GM19468 (cell line): ENCODE measurements at regions not wholly inside any gene's neighbourhood (a gene's known extent, or its start where the extent isn't known, plus 50 kb on each side); places are given as distances from the start of the nearest gene placed in this dataset.
"Not testable (repeated sequence)": the region's sequence is repeated elsewhere in the genome, so short reads cannot be mapped to it uniquely, and the experiment has no call there.

ENCODE experiments used
- ATAC-seq: cut with Tn5 transposase; IDR thresholded peaks from one replicate; pipeline ENCODE4 v1.9.1; 2021; ENCODE audit warnings: mild to moderate bottlenecking, moderate library complexity, moderate number of reproducible peaks; ENCODE audit not compliant: unreplicated experiment; ENCODE audit errors: extremely low read depth

DNA sequence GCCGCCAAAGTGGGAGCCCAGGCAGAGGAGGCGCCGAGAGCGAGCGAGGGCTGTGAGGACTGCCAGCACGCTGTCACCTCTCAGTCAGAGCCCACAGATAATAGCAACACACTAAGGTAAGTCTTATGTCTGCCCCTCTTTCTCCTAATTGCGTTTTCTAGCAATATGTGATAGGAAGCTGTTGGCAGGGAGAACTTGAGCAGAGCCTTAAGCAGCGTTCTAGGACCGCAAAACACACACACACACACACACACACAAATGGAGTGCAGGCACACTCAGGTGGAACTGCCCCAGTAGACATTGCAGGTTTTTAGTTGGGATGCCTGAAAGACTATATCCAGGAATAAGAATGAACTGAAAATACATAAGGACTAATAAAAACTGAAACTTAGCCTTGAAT, 1188.5 kb downstream of the NXPH1 start:
- ATAC-seq: no peak

DNA sequence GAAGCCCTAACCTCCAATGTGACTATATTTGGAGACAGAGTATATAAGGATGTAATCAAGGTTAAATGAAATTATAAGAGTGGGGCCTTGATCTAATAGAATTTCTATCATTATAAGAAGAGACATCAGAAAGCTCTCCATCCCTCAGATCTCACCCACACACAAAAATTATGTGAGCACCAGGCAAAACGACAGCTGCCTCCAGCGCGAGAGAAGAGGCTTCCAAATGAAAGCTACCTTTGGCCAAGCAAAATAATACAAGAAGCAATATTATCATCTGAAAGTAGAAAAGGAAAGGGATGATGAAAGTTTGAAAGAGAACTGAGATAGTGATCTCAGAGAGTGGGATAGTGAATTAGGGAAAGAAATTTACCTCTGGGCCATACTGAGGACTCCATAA, 1192.5 kb downstream of the NXPH1 start:
- ATAC-seq: no peak

- ATAC-seq: no peak
These were observed 1212.3 kb downstream of the NXPH1 start for GRCh38 chr7:9645756-9646155.

- ATAC-seq: no peak
These were observed 1223.8 kb downstream of the NXPH1 start for GRCh38 chr7:9657257-9657656.

GRCh38 chr7:9671979-9672917, 1238.8 kb downstream of the NXPH1 start:
- ATAC-seq: no peak

- no peak for ATAC-seq
These were observed 1247.3 kb downstream of the NXPH1 start for GRCh38 chr7:9680713-9681112.

DNA sequence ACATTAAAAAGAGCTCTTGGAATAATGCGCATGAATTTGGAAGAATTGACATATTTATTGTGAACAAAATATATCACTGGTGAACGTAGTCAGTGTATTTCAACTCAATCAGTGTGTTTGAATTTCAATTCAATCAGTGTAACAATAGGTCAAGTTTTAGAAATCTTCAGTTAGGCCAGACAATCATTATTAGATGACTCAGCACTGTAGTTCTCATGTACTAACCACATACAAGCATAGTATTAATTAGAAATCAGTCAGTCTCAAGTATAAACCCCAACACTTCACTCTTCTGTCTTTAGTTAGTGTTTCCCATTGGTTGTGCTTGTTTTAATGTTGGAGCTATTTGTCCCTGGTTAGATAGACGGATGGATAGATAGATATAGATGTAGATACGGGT, 1247.9 kb downstream of the NXPH1 start:
- no peak for ATAC-seq

DNA sequence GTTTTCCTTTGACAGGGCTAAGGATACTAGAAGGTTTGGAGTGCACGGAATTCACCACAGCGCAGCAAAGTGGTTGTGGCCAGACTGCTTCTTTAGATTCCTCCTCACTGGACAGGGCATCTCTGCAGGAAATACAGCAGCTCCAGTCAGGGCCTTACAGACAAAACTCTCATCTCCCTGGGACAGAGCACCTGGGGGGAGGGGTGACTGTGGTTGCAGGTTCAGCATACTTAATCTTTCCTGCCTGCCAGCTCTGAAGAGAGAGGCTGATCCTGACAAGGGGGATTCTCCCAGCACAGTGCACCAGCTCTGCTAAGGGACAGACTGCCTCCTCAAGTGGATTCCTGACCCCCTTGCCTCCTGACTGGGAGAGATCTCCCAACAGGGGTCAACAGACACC, 1257.9 kb downstream of the NXPH1 start:
- ATAC-seq: no peak

- no peak for ATAC-seq
These were observed 1265.0 kb downstream of the NXPH1 start for GRCh38 chr7:9698375-9698774.

- no peak for ATAC-seq
These were observed 1264.5 kb upstream of the PHF14 start for GRCh38 chr7:9709216-9709615.

- ATAC-seq: no peak
These were observed 1262.3 kb upstream of the PHF14 start for GRCh38 chr7:9711259-9711918.

GRCh38 chr7:9718071-9718661, 1255.5 kb upstream of the PHF14 start:
- ATAC-seq: no peak

GRCh38 chr7:9719303-9719702, 1254.4 kb upstream of the PHF14 start:
- no peak for ATAC-seq

GRCh38 chr7:9719721-9720120, 1254.0 kb upstream of the PHF14 start:
- ATAC-seq: no peak

- not testable (repeated sequence) for ATAC-seq
These were observed 1247.6 kb upstream of the PHF14 start for GRCh38 chr7:9725940-9726663.

- ATAC-seq: not testable (repeated sequence)
These were observed 1246.9 kb upstream of the PHF14 start for GRCh38 chr7:9726811-9727210.

DNA sequence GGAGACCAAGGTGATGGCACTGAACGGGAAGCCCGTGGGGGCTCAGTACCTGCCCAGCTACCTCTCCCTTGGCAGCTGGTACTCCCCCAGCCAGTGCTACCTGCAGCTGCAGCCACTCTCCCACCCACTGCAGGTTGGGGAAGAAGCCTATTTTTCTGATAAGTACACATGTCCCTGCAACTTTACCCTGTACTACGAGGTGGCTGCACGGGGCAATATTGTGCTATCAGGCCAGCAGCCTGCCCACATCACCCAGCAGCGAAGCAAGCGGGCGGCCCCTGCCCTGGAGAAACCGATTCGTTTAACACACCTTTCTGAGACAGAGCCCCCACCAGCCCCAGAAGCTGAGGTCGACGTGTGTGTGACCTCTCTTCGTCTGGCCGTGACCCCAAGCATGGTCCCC, 1246.2 kb upstream of the PHF14 start:
- not testable (repeated sequence) for ATAC-seq

- ATAC-seq: not testable (repeated sequence)
These were observed 1245.5 kb upstream of the PHF14 start for GRCh38 chr7:9728014-9728657.

DNA sequence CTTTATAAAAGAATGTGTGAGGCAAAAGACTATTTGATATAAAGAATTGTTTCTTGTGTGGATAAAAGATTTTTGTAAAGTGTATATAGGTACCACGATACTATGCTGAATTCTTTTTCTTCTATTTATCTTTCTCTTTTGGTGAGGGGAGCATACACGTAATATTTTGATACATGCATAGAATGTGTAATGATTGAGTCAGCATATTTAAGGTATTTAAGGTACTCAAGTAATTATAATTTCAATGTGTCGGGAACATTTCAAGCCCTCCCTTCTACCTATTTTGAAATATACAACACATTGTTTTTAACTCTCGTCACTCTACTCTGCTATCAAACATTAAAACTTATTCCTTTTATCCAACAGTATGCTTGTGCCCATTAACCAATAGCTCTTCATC, 1221.6 kb upstream of the PHF14 start:
- no peak for ATAC-seq

GRCh38 chr7:9761224-9761623, 1212.4 kb upstream of the PHF14 start:
- ATAC-seq: no peak
